Adrenal gland (tissue), 9 donors: ENCODE measurements at regions not wholly inside any gene's neighbourhood (a gene's known extent, or its start where the extent isn't known, plus 50 kb on each side); places are given as distances from the start of the nearest gene placed in this dataset.

Experiments used
- DNase-seq, 7 donors: peaks; one replicate each; pipeline ENCODE4 v3.0.0-alpha.2; 2019 to 2020
- H3K27ac ChIP-seq, 5 donors: fragments of 200-600 bp; sonication (generic) in 4 of 5; 1 replicate in 3 of 5; 2 replicates in 2 of 5; pipeline versions ENCODE4 v1.5.1 to v1.8.0; 2016 to 2020; ENCODE audit warnings: mild to moderate bottlenecking in 1 of 5
- H3K27me3 ChIP-seq: fragments of 200-600 bp; 2 replicates; pipeline ENCODE4 v1.8.0; 2021
- H3K36me3 ChIP-seq, 2 donors: fragments of 200-600 bp; replicated peaks in 1 of 2; 1 replicate in 1 of 2; 2 replicates in 1 of 2; pipeline versions ENCODE4 v1.5.1 to v1.8.0; 2018 to 2022
- H3K4me1 ChIP-seq, 2 donors: fragments of 200-600 bp; replicated peaks in 1 of 2; 1 replicate in 1 of 2; 2 replicates in 1 of 2; pipeline versions ENCODE4 v1.5.1 to v1.8.0; 2018 to 2021
- H3K4me3 ChIP-seq, 4 donors: fragments of 200-600 bp; sonication (generic) in 3 of 4; one replicate each; pipeline ENCODE4 v1.5.1; 2016 to 2018
- H3K9me3 ChIP-seq, 3 donors: fragments of 200-600 bp; sonication (generic) in 1 of 3; replicated peaks in 1 of 3; 1 replicate in 2 of 3; 2 replicates in 1 of 3; pipeline versions ENCODE4 v1.5.1 to v1.8.0; 2016 to 2021
- CTCF ChIP-seq, 6 experiments: fragments of 450-650 bp in 4 of 6; fragments of 200-600 bp in 2 of 6; sonication (generic) in 1 of 6; IDR thresholded peaks; 1 replicate in 5 of 6; 2 replicates in 1 of 6; pipeline versions ENCODE4 v1.5.1 to v1.8.0; 2016 to 2021; ENCODE audit warnings: antibody characterized with exemption in 6 of 6, mild to moderate bottlenecking in 2 of 6, moderate library complexity in 1 of 6
- POLR2A ChIP-seq, 2 donors: fragments of 450-650 bp; IDR thresholded peaks; one replicate each; pipeline ENCODE4 v1.6.1; 2017; ENCODE audit warnings: antibody characterized with exemption in 2 of 2, mild to moderate bottlenecking in 2 of 2, moderate library complexity in 1 of 2
- WGBS, 4 donors: extraction: QIAGEN DNeasy Blood & Tissue Kit in 2 of 4; methylation state at CpG; one replicate each; pipeline versions ENCODE4 v1.1.5 to v1.1.7; 2013 to 2017; 5-methylcytosine and 5-hydroxymethylcytosine counted together
- intact Hi-C, 2 donors: fragments of 100-400 bp; cut with DNase I; formaldehyde crosslinking; loops; one replicate each; pipeline versions ENCODE4 v1.14.1 to v1.15.0; 2022 to 2023
- donor health status: healthy with polysubstance abuse.
- donor health status: Bipolar disorder and iron deficiency.
- donor health status: DM: yes; HTN: yes; CAD: no.
- donor health status: DM: no; HTN: no; CAD: no.
- donor health status: DM: no; HTN: no; CAD: no.

DNA sequence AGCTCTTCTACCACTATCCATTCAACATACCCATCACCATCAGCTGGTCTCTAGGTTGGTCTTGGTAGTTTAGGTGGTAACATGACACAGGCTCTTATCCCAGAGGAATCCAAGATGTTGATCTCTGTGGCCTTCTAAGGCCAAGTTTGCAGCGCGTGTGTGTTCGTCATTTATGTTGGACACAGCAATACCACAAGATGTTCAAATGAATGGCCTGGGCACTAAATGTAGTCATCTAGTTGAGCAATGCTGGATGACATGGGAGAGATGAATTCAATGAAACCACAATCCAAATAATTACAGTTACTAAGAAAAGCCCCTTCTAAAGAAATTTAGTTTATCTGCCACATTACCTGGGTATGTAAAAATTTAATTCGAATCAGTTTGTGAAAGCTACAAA lies 292.4 kb downstream of the MRPS30 start:
- H3K4me3 ChIP-seq = no peak overlapping the region
- WGBS, 4 donors = 83 to 91% (median 86%) methylated on average over 4 of the region's 4 CpGs

GRCh38 chr5:45105491-45105994 lies 296.8 kb downstream of the MRPS30 start:
- Histone ChIP-seq H3K9me3 (no peaks in the 10 kb centered on the region), H3K4me3 (no peak overlapping the region), H3K27ac (no peak overlapping the region), H3K4me1 (no peaks in the 10 kb centered on the region), H3K27me3 (no peaks in the 10 kb centered on the region), H3K36me3 (no peaks in the 10 kb centered on the region)
- DNase-seq = no peak
- intact Hi-C loops = no loop called here
- no peak for TF ChIP-seq CTCF (IDR thresholded peaks at IDR 0.05)
- TF ChIP-seq POLR2A (IDR thresholded peaks at IDR 0.05) = no peak
- WGBS, 4 donors = 65 to 76% (median 72%) methylated on average over 1 of the region's 1 CpG

More for the DNA sequence above, 292.4 kb downstream of the MRPS30 start:
- Histone ChIP-seq H3K36me3 (no peaks in the 10 kb centered on the region), H3K27ac (no peak overlapping the region), H3K4me1 (no peaks in the 10 kb centered on the region), H3K27me3 (no peaks in the 10 kb centered on the region), H3K9me3 (no peaks in the 10 kb centered on the region)
- DNase-seq = no peak
- TF ChIP-seq CTCF (IDR thresholded peaks at IDR 0.05) (no peak), POLR2A (IDR thresholded peaks at IDR 0.05) (no peak)
- intact Hi-C loops = no loop called here

DNA sequence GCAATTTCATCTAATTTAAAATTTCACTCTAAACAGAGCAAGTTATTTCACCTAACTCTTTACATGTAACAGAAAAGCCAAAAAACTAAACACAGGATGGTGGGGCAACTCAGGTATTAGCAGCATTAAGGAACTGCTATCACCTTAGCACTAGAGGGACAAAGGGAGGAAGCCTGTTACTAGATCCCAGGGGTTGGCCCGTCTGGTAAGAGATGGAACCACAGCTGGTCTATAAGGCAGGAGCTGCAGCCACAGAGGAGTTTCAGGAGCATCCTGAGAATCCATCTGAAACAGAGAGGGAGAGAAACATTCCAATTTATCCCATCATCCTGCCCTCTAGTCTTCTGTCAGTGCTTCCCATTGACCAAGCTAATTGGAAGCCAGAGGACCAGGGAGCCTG lies 300.3 kb downstream of the MRPS30 start:
- no peaks in the 10 kb centered on the region for H3K9me3 ChIP-seq
- no peak overlapping the region for H3K4me3 ChIP-seq
- no peak for DNase-seq
- no peak overlapping the region for H3K27ac ChIP-seq
- 44 to 62% (median 50%) methylated on average over 1 of the region's 1 CpG for WGBS, 4 donors
- no peaks in the 10 kb centered on the region for H3K27me3 ChIP-seq
- no peaks in the 10 kb centered on the region for H3K36me3 ChIP-seq
- intact Hi-C loops = no loop called here
- H3K4me1 ChIP-seq = no peaks in the 10 kb centered on the region
- TF ChIP-seq POLR2A (IDR thresholded peaks at IDR 0.05) (no peak), CTCF (IDR thresholded peaks at IDR 0.05) (no peak)

DNA sequence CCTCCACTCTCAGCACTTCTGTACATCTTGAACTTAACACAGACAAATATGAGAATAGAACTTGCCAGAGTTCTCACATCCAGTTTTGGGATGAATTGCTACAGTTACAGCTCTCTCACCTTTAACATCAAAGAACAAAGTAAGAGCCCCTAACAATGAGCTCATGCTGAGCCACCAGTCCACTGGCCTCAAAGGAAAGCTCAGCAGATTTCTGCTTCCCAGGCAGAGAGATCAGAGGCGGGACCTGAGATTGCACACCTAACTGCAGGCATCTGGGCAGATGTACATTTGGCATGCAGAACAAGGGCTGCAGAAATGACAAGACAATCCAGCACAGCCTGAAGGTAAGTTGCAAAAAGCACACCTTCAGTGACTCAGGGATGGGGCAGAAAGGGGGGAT lies 300.9 kb downstream of the MRPS30 start:
- H3K4me3 ChIP-seq = no peak overlapping the region
- no peaks in the 10 kb centered on the region for H3K9me3 ChIP-seq
- no peaks in the 10 kb centered on the region for H3K27me3 ChIP-seq
- no peaks in the 10 kb centered on the region for H3K36me3 ChIP-seq
- intact Hi-C loops = no loop called here
- no peaks in the 10 kb centered on the region for H3K4me1 ChIP-seq
- H3K27ac ChIP-seq = no peak overlapping the region
- WGBS, 4 donors = 67 to 77% (median 70%) methylated on average over 1 of the region's 1 CpG; no CpG with 5 or more reads in 1 of the 4 donors
- TF ChIP-seq CTCF (IDR thresholded peaks at IDR 0.05) = no peak
- no peak for TF ChIP-seq POLR2A (IDR thresholded peaks at IDR 0.05)
- DNase-seq = no peak
